ENCODE measurements at regions not wholly inside any gene's neighbourhood (a gene's known extent, or its start where the extent isn't known, plus 50 kb on each side); places are given as distances from the start of the nearest gene placed in this dataset.

DNA sequence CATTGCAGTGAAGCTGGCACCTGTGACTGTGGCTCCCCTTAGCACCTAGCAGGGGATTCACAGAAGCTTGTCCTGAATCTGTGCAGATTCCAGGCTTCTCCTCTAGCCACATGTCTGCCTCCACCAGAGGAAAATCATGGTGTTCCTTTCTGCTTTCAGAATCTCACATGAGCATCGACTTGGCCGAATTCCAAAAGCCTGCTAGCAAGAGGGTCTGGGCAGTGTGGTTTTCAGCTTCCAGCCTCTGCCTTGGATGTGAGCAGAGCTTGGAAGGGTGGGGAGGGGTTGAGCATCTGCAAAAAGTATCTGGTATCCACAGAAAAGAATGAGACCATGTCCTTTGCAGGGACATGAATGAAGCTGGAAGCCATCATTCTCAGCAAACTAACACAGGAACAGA, 911.1 kb downstream of the TBC1D22A start:
- Histone ChIP-seq H3K4me1 (ENCODE audit: control insufficient read depth in 1 of 2, extremely low read depth in 1 of 2, insufficient read depth in 2 of 2, low read length in 2 of 2) (no peaks in the 10 kb centered on the region), H3K9me3 (no peaks in the 10 kb centered on the region), H3K4me3 (ENCODE audit: control insufficient read depth in 1 of 2, extremely low read depth in 1 of 2, low read length in 1 of 2) (no peak overlapping the region), H3K36me3 (ENCODE audit: control insufficient read depth in 2 of 2, extremely low read depth in 1 of 2, insufficient read depth in 1 of 2, low read length in 1 of 2) (no peaks in the 10 kb centered on the region), H3K27ac (ENCODE audit: low read length) (no peak overlapping the region), H3K27me3 (replicated peaks in 1 of 2; ENCODE audit: control insufficient read depth in 2 of 2, extremely low read depth in 1 of 2, insufficient read depth in 2 of 2, low read length in 1 of 2) (peaks cover 0 to 11% of the 10 kb centered on the region in 2 experiments)
- WGBS (ENCODE audit: insufficient coverage), result 60% methylated on average over 2 of the region's 2 CpGs
- CTCF ChIA-PET, result no interaction called here
- no peaks in the 10 kb centered on the region for H3K4me1 Mint-ChIP-seq
- no peak overlapping the region for H3K4me3 Mint-ChIP-seq
- peaks cover 0 to 6% (median 5%) of the 10 kb centered on the region in 3 donors for H3K9me3 Mint-ChIP-seq
- no peaks in the 10 kb centered on the region for H3K36me3 Mint-ChIP-seq
- no peak for ATAC-seq (replicated peaks in 1 of 4)
- no peaks in the 10 kb centered on the region for H3K27me3 Mint-ChIP-seq
- H3K27ac Mint-ChIP-seq, result no peak overlapping the region
- no peak for DNase-seq
- POLR2A ChIA-PET, result no interaction called here

DNA sequence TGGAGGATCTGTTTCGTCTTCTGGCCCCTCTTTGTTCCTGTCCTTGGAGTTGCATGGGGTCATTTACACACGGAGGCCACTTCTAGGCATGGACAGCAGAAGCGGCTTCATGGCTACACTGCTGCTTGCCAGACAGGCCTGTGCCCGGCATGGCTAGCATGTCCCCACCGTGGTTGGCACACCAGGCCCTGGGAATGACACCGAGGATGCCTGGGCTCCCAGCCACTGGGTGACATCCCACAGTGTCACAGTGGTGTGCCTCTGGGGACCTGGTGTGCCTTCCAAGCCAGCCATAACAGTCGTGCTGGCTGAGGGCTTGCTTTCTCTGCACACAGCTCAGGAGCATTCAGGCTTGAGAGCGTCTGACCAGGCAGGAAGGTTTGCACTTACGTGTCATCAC, 910.1 kb downstream of the TBC1D22A start:
- no peaks in the 10 kb centered on the region for H3K36me3 ChIP-seq (ENCODE audit: control insufficient read depth in 2 of 2, extremely low read depth in 1 of 2, insufficient read depth in 1 of 2, low read length in 1 of 2)
- ATAC-seq (replicated peaks in 1 of 4), result no peak
- Mint-ChIP-seq H3K36me3 (no peaks in the 10 kb centered on the region), H3K9me3 (peaks cover 0 to 9% (median 6%) of the 10 kb centered on the region in 3 donors), H3K4me1 (no peaks in the 10 kb centered on the region), H3K27me3 (peaks cover 0 to 4% of the 10 kb centered on the region in 2 donors), H3K27ac (no peak overlapping the region), H3K4me3 (no peak overlapping the region)
- H3K9me3 ChIP-seq, result no peaks in the 10 kb centered on the region
- ChIA-PET CTCF (no interaction called here), POLR2A (no interaction called here)
- 86% methylated on average over 9 of the region's 9 CpGs for WGBS (ENCODE audit: insufficient coverage)
- no peaks in the 10 kb centered on the region for H3K4me1 ChIP-seq (ENCODE audit: control insufficient read depth in 1 of 2, extremely low read depth in 1 of 2, insufficient read depth in 2 of 2, low read length in 2 of 2)
- DNase-seq, result no peak
- no peak overlapping the region for H3K27ac ChIP-seq (ENCODE audit: low read length)
- H3K4me3 ChIP-seq (ENCODE audit: control insufficient read depth in 1 of 2, extremely low read depth in 1 of 2, low read length in 1 of 2), result no peak overlapping the region
- H3K27me3 ChIP-seq (replicated peaks in 1 of 2; ENCODE audit: control insufficient read depth in 2 of 2, extremely low read depth in 1 of 2, insufficient read depth in 2 of 2, low read length in 1 of 2), result peaks cover 0 to 7% of the 10 kb centered on the region in 2 experiments

DNA sequence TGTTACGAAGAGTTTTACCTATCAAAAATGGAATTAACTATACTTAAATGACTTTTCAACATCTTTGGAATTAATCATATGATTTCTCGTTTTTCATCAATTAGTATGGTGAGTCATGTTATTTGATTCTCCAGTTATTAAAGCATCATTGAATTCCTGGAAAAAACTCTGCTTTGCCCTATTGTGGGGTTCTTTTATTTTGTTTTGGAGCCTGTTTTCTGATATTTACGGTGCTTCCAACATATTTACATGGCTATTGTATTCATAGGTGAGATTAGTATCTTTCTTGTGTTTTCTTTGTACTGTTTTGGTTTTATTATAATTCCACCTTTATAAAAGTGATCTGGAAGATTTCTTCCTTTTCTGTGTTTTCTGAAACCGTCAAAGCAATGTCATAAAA, 902.7 kb downstream of the TBC1D22A start:
- Mint-ChIP-seq H3K27ac (no peak overlapping the region), H3K4me3 (no peak overlapping the region), H3K9me3 (peaks cover 0 to 16% (median 15%) of the 10 kb centered on the region in 3 donors), H3K36me3 (no peaks in the 10 kb centered on the region), H3K4me1 (no peaks in the 10 kb centered on the region), H3K27me3 (peaks cover 0 to 19% of the 10 kb centered on the region in 2 donors)
- no peaks in the 10 kb centered on the region for H3K9me3 ChIP-seq
- ChIA-PET CTCF (no interaction called here), POLR2A (no interaction called here)
- no peak for DNase-seq
- H3K27ac ChIP-seq (ENCODE audit: low read length), result no peak overlapping the region
- H3K36me3 ChIP-seq (ENCODE audit: control insufficient read depth in 2 of 2, extremely low read depth in 1 of 2, insufficient read depth in 1 of 2, low read length in 1 of 2), result no peaks in the 10 kb centered on the region
- peaks cover 0 to 4% of the 10 kb centered on the region in 2 experiments for H3K27me3 ChIP-seq (replicated peaks in 1 of 2; ENCODE audit: control insufficient read depth in 2 of 2, extremely low read depth in 1 of 2, insufficient read depth in 2 of 2, low read length in 1 of 2)
- ATAC-seq (replicated peaks in 1 of 4), result no peak
- no peaks in the 10 kb centered on the region for H3K4me1 ChIP-seq (ENCODE audit: control insufficient read depth in 1 of 2, extremely low read depth in 1 of 2, insufficient read depth in 2 of 2, low read length in 2 of 2)
- no peak overlapping the region for H3K4me3 ChIP-seq (ENCODE audit: control insufficient read depth in 1 of 2, extremely low read depth in 1 of 2, low read length in 1 of 2)
- WGBS (ENCODE audit: insufficient coverage), result no CpG with 5 or more reads among the region's 4 CpGs

DNA sequence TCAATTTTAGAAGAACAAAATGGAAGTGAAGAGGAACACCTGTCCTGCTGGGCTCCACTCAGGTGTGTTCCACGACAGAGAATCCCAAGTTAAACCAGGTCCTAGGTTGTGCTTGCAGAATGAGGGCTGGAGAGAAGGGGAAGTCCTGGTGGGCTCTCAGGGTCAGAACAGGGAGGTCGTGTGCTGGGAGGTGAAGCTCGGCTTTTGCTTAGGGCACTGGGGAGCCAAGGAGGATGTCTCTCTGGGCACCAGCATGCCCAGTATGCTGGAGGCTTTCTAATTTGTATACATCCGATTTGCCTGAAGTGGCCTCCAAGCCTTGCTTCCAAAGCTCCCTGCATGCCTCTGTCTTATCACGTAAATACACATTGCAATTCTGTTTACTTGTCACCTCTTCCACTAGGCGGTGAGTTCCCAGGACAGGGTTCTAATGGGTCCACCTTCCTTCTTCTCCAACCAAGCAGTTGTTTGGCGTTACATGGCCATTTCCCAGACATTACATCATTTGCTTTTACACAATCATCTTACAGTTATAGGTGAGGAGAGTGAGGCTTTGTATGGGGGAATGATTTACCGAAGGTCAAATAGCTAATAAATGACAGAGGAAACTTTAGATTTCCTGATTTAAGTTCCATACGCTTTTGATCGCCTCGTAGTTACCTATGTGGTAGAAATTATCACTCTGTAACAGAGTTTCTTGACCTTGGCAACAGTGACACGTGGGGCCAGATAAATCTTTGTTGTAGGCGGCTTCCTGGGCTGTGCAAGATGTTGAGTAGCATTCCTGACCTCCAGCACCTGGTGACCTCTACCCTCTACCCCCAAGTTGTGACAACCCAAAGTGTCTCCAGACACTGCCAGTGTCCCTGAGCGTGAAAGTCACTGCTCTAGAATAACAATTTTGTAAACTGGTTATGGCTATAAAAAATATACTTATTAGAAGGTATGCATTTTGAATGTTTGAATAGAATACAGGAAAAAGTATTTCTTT, 901.5 kb downstream of the TBC1D22A start:
- CTCF ChIA-PET, result no interaction called here
- H3K36me3 Mint-ChIP-seq, result no peaks in the 10 kb centered on the region
- Histone ChIP-seq H3K27me3 (replicated peaks in 1 of 2; ENCODE audit: control insufficient read depth in 2 of 2, extremely low read depth in 1 of 2, insufficient read depth in 2 of 2, low read length in 1 of 2) (peaks cover 0 to 4% of the 10 kb centered on the region in 2 experiments), H3K4me1 (ENCODE audit: control insufficient read depth in 1 of 2, extremely low read depth in 1 of 2, insufficient read depth in 2 of 2, low read length in 2 of 2) (no peaks in the 10 kb centered on the region), H3K27ac (ENCODE audit: low read length) (no peak overlapping the region), H3K36me3 (ENCODE audit: control insufficient read depth in 2 of 2, extremely low read depth in 1 of 2, insufficient read depth in 1 of 2, low read length in 1 of 2) (no peaks in the 10 kb centered on the region), H3K9me3 (no peaks in the 10 kb centered on the region), H3K4me3 (ENCODE audit: control insufficient read depth in 1 of 2, extremely low read depth in 1 of 2, low read length in 1 of 2) (no peak overlapping the region)
- no peaks in the 10 kb centered on the region for H3K4me1 Mint-ChIP-seq
- ATAC-seq (replicated peaks in 1 of 4) (no peak), DNase-seq (no peak)
- peaks cover 0 to 16% (median 9%) of the 10 kb centered on the region in 3 donors for H3K9me3 Mint-ChIP-seq
- H3K27ac Mint-ChIP-seq, result no peak overlapping the region
- POLR2A ChIA-PET, result no interaction called here
- peaks cover 0 to 23% of the 10 kb centered on the region in 2 donors for H3K27me3 Mint-ChIP-seq
- no peak overlapping the region for H3K4me3 Mint-ChIP-seq
- 95% methylated on average over 4 of the region's 14 CpGs for WGBS (ENCODE audit: insufficient coverage)

DNA sequence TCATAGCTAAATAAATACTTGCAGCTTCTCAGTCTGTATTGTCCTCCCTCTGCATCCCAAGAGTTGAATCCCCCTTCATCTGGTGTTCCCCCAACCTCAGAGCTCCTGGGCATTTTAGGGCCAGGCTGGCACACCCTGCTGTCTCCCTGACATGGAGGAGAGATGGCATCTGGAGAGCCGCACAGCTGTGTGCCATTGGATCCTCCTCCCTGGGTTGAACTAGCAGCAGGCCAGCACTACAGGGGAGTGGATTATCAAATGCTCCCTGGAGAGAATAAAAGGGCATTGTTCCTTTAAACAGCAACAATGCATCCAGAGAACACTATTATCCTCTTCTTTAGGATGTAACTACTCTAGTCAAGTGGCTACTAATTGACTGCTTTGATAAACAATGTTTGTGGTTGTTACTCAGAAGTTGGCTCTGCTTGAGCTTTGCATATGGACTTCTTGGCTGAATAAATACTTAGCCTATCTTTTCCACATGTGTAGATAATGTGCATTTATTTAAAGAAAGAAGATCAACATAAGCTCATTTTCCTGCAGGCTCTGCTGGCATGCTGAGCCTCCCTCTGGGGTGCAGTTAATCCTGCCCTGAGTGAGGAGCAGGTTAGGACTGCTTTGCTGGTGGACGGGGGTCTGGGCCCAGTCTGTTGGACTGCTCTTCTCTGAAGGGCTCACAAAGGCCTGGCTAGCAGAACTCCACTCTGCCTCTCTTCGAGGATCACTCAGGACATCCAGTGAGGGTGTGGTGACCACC, 897.2 kb downstream of the TBC1D22A start:
- POLR2A ChIA-PET, result no interaction called here
- Mint-ChIP-seq H3K27ac (no peak overlapping the region), H3K9me3 (peaks cover 0 to 12% (median 8%) of the 10 kb centered on the region in 3 donors), H3K36me3 (no peaks in the 10 kb centered on the region), H3K4me1 (no peaks in the 10 kb centered on the region), H3K4me3 (no peak overlapping the region), H3K27me3 (peaks cover 0 to 15% of the 10 kb centered on the region in 2 donors)
- Histone ChIP-seq H3K27me3 (replicated peaks in 1 of 2; ENCODE audit: control insufficient read depth in 2 of 2, extremely low read depth in 1 of 2, insufficient read depth in 2 of 2, low read length in 1 of 2) (peaks cover 0 to 16% of the 10 kb centered on the region in 2 experiments), H3K4me1 (ENCODE audit: control insufficient read depth in 1 of 2, extremely low read depth in 1 of 2, insufficient read depth in 2 of 2, low read length in 2 of 2) (no peaks in the 10 kb centered on the region), H3K27ac (ENCODE audit: low read length) (no peak overlapping the region), H3K36me3 (ENCODE audit: control insufficient read depth in 2 of 2, extremely low read depth in 1 of 2, insufficient read depth in 1 of 2, low read length in 1 of 2) (no peaks in the 10 kb centered on the region), H3K9me3 (no peaks in the 10 kb centered on the region), H3K4me3 (ENCODE audit: control insufficient read depth in 1 of 2, extremely low read depth in 1 of 2, low read length in 1 of 2) (no peak overlapping the region)
- DNase-seq, result no peak
- whole genome bisulfite sequencing (ENCODE audit: insufficient coverage), result 13% methylated on average over 1 of the region's 3 CpGs
- CTCF ChIA-PET, result no interaction called here
- no peak for ATAC-seq (replicated peaks in 1 of 4)

DNA sequence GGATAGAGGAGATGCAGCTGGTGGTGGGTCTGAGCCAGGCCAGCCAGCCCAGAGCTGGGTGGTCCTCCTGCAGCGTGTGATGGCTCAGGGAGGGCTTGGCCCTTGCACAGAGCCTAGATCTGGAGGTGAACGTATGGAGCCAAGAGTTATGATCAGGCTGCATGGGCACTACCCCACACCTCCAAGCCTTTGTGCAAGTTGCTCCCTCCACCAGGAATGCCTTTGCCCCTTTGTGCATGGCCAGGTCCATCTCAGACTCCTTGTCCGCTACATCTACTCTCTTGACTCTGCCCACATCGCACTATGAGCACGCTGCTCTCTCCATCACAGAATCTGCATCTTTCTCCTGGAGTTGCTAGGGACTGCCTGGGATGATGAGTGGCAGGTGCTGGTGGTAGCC, 895.7 kb downstream of the TBC1D22A start:
- DNase-seq (no peak), ATAC-seq (replicated peaks in 1 of 4) (no peak)
- CTCF ChIA-PET, result no interaction called here
- Histone ChIP-seq H3K36me3 (ENCODE audit: control insufficient read depth in 2 of 2, extremely low read depth in 1 of 2, insufficient read depth in 1 of 2, low read length in 1 of 2) (no peaks in the 10 kb centered on the region), H3K9me3 (no peaks in the 10 kb centered on the region), H3K4me3 (ENCODE audit: control insufficient read depth in 1 of 2, extremely low read depth in 1 of 2, low read length in 1 of 2) (no peak overlapping the region), H3K27ac (ENCODE audit: low read length) (no peak overlapping the region), H3K27me3 (replicated peaks in 1 of 2; ENCODE audit: control insufficient read depth in 2 of 2, extremely low read depth in 1 of 2, insufficient read depth in 2 of 2, low read length in 1 of 2) (peaks cover 0 to 13% of the 10 kb centered on the region in 2 experiments), H3K4me1 (ENCODE audit: control insufficient read depth in 1 of 2, extremely low read depth in 1 of 2, insufficient read depth in 2 of 2, low read length in 2 of 2) (no peaks in the 10 kb centered on the region)
- H3K27me3 Mint-ChIP-seq, result peaks cover 0 to 13% of the 10 kb centered on the region in 2 donors
- POLR2A ChIA-PET, result no interaction called here
- no peak overlapping the region for H3K4me3 Mint-ChIP-seq
- no peaks in the 10 kb centered on the region for H3K4me1 Mint-ChIP-seq
- WGBS (ENCODE audit: insufficient coverage), result 83% methylated on average over 3 of the region's 5 CpGs
- H3K36me3 Mint-ChIP-seq, result no peaks in the 10 kb centered on the region
- H3K27ac Mint-ChIP-seq, result no peak overlapping the region
- H3K9me3 Mint-ChIP-seq, result peaks cover 0 to 8% (median 3%) of the 10 kb centered on the region in 3 donors

Data from T-cell (primary cell).